Erythroblast (primary cell): ENCODE measurements at regions not wholly inside any gene's neighbourhood (a gene's known extent, or its start where the extent isn't known, plus 50 kb on each side); places are given as distances from the start of the nearest gene placed in this dataset.

Experiments
- DNase-seq, 2 experiments: peaks; one replicate each; lab custom pipeline; 2025; lab: John Stamatoyannopoulos, UW
- GATA1 ChIP-seq: IDR thresholded peaks from 2 replicates; pipeline ENCODE4 v1.6.1; 2011; ENCODE audit warnings: low read depth, mild to moderate bottlenecking, control low read depth, low read length, moderate library complexity
- POLR2A ChIP-seq: IDR thresholded peaks from 2 replicates; pipeline ENCODE4 v1.6.1; 2011; ENCODE audit warnings: mild to moderate bottlenecking, low read length

DNA sequence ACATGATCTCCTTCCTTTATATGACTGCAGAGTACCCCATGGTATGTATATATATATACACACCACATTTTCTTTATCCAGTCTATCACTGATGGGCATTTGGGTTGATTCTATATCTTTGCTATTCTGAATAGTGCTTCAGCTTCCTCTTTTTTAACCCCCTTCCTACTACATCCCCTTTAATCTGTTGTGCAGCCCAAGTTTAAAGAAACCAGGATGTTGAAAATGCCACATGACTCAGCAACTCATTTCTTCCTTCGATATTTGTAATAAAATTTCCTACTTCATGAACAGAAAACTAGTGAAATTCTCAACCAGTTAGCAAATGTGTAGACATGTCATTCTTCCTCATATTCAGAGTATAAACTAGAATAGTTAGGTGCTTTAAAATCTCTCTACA lies 1245.7 kb upstream of the SORCS1 start:
- DNase-seq = peak; percentile 15 to 17
- no peak for TF ChIP-seq GATA1
- no peak for TF ChIP-seq POLR2A

DNA sequence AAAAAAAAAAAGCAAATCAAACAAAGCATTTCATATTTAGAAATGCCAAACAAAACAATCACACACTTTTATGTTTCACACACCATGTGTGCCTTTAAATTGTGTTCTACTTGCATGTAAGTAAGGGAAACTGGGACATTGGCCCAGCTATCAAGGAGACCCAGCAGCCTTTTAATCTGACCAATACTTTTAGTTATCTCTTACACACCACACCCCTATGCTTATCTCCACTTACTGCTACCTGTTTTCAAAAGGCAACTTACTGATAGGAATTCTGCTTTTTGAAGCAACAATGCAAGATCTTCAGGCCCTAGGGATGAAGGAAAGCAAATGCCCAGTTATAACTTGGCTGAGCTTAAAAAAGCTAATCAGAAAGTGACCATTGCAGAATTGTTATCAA lies 1244.8 kb upstream of the SORCS1 start:
- DNase-seq = peak; percentile 44 to 85

DNA sequence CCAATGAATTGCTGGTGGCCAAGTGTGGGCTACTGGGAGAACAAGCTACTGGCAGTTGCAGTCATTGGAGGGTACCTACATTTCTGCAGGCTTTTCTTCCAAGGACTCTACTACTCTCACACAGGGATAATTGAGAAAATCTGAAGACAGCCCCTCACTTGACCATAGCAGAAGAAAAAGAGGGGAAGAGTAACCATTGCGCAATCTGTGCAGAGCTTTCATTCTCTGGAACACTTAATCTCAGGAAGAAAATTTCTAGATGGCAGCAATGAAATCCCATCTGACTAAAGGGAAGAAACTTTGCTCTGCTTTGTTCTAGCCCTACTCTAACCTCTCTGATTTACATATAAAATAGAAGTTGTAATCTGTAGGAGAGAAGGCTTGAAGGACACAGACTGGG lies 1239.6 kb upstream of the SORCS1 start:
- DNase-seq = no peak
- no peak for TF ChIP-seq GATA1
- TF ChIP-seq POLR2A = no peak

More for the DNA sequence above, 1244.8 kb upstream of the SORCS1 start:
- TF ChIP-seq GATA1 (no peak), POLR2A (no peak)

DNA sequence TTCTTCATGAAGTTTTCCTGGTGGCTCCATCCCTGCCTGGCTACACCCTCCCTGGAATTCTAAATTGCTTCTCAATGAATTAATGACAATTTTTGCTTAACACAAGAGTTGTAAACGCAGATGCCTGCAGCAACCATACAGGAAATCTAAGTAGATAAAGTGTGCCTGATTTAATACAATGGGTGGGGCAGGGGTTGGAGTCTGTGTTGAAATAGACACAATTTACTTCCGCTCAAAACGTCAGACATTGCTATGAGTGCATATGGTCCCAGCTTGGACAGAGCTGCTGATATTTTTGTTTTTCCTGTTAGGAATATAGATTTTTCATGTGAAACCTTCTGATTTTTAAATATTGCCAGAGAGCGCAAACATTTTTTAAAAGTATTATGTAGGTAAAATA lies 1235.0 kb upstream of the SORCS1 start:
- TF ChIP-seq GATA1 (no peak), POLR2A (no peak)

DNA sequence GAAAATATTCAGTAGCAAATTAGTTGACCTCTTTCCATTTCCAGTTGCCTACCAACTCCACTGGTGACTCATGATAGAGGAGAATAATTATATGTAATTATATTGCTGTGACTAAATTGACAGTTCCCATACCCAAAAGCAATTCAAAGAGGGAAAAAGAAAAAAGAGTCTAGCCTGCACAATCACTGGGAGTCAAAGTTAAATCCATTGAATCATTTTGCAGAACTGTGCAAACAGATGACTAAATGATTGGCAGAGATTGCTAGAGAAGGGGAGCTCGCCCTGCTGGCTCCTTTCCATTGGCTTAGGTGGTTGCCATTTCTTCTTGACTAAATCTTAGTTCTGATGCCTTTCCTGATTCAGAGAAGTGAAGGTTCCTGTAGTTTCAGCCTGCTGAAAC lies 1228.6 kb upstream of the SORCS1 start:
- no peak for DNase-seq
- TF ChIP-seq GATA1 = no peak
- TF ChIP-seq POLR2A = no peak

More for the DNA sequence above, 1235.0 kb upstream of the SORCS1 start:
- no peak for DNase-seq

DNA sequence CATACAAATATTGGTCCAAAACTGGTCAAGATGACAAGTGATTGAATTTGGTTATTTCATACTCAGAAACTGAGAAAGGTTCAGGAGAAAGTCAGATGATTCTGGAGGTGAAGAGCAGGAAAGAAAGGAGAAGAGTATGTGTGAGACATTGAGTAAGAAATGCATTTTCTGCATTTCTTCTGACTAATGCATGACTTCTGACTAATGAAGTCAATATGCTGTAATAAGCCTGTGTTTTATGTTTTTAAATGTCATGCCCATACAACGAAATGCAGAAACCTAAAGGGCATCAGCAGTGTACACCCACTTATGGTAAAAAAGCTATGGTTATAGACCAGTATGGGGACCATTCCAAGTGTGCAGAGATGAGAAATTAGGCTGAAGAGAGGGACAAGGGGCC lies 1227.8 kb upstream of the SORCS1 start:
- no peak for DNase-seq
- TF ChIP-seq GATA1 (no peak), POLR2A (no peak)

DNA sequence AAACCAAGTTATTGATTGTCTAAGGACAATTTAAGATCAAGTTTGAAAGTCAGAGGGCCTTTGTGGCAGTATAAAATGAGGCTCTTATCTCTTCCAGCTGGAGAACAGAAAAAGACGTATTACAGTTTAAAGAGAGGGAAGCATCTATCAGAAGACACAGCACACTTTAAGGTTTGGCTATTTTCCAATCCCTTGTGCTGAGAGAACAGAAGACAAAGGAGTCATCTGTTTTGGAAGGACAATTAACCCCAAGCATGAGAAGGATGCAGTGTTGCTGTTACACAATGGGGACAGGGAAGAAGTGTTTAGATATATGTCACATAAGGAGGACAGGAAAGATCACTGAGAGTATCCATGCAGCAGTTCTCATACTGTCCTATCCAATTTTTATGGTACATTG lies 1224.2 kb upstream of the SORCS1 start:
- TF ChIP-seq GATA1 = no peak
- TF ChIP-seq POLR2A = no peak
- DNase-seq = peak; percentile 64 to 88

DNA sequence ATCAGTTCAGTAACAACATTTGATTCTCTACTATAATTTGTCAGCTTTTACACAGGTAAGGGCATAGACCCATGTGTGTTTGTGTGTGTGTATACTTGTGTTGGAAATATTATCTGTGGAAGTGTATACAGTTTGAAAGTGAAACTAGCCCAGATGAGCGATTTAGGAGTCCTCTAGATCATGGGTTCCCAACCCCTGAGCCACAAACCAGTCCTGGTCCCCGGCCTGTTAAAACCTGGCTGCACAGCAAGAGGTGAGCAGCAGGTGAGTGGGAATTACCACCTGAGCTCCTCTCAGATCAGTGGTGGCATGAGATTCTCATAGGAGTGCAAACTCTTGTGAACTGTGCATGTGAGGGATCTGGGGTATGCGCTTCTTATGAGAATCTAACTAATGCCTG lies 1221.5 kb upstream of the SORCS1 start:
- peak in 1 of 2 experiments; percentile 16 for DNase-seq
- TF ChIP-seq POLR2A (no peak), GATA1 (no peak)

DNA sequence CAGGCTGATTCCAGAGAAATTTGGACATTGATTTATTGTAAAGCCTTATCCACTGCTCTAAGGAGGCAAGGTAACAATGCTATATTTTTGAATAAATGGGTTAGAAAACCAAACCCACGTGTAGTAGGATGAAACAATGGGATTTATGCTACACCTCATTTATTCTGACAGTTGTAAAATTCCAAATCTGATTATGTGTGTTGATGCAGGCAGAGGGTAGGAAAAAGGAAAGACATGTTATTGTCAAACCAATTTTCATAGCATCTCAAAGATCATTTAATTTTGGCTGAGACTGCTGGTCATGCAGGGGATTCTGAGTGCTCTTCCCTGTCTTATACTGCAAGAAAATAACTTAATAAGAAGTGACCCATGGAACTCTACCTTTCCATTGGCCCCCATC lies 1219.9 kb upstream of the SORCS1 start:
- DNase-seq = no peak
- TF ChIP-seq POLR2A (no peak), GATA1 (no peak)

DNA sequence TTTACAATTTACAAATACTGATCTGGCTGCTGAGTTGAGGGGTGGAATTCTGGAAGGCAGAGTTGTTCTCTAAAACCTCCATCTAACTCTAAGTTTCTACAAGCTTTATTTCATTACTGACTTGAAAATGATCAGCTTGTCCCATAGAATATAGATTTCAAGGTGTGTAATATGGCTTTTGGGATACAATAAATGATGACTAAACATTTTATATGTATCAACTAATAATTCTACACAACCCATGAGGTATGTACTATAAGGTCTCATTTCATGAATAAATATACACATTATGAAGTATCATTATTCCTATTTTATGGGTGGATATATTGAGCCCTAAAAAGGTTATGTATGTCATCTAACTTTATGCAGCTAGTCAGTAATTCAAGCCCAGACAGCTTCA lies 1214.3 kb upstream of the SORCS1 start:
- TF ChIP-seq GATA1 = no peak
- no peak for TF ChIP-seq POLR2A

DNA sequence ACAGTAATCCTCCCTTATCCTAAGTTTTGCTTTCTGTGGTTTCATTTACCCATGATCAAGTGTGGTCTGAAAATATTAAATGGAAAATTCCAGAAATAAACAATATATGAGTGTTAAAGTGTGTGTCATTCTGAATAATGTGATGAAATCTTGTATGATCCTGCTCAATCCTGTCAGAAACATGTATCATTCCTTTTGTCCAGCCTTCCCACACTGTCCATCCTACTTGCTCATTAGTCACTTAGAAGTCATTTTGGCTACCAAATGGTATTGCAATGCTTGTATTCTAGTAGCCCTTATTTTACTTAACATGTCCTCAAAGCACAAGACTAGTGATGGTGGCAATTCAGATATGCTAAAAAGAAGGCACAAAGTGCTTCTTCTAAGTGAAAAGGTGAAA lies 1211.2 kb upstream of the SORCS1 start:
- DNase-seq = no peak
- TF ChIP-seq GATA1 = no peak
- TF ChIP-seq POLR2A = no peak

More for the DNA sequence above, 1214.3 kb upstream of the SORCS1 start:
- DNase-seq = no peak

DNA sequence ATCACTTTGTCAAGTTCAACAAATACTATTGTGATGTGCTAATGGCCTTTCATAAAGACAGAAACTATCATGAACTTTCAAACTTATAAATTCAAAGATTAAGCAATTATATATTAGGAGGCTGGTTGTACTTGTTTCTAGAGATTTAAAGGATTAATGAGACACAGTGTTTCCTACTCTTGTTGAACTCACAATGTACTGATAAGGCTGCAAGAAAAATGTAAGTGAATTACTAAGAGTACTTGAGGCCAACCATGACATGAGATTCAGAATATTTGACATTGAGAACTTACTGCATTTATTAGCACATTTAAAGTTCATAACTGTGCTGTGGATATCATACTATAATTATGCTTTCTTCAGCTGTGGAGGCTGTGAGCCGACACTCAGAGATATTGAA lies 1210.5 kb upstream of the SORCS1 start:
- TF ChIP-seq POLR2A (no peak), GATA1 (no peak)
- DNase-seq = no peak

DNA sequence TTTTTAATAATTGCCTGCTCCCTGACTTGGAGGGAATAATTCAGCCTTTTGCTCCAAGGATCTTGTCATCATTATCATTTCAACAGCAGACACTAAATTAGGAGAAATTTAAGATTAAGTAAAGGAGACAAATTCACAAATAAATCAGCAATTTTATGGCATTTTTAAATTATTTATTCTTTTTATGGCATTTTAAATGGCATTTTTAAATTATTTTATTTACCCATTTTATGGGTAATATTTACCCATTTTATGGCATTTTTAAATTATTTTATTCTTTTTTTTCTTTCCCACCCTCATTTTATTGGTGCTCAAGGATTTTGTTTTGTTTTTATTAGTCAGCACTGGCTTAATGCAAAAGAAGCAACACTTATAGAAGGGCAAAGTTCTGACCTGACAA lies 1201.0 kb upstream of the SORCS1 start:
- DNase-seq = no peak
- TF ChIP-seq GATA1 (no peak), POLR2A (no peak)

DNA sequence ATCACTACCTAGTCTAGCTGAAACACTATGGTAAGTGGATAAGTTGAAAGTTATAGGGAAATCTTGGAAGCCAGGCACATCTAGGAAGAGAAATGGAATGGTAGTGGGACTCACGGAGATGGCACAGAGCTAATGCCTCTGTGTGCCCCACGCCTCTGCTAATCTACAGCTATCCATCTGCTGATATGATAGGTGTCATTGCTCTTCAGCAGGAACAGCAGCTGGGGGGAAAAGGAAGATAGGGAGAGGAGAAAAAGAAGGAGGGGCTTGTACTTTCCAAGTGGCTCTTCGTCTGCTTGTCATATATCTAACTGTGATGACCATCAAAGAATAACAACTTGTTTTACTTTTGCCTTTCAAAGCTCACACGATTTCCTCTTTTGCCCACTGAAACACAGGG lies 1199.1 kb upstream of the SORCS1 start:
- no peak for TF ChIP-seq POLR2A
- TF ChIP-seq GATA1 = no peak
- peak; percentile 52 to 85 for DNase-seq

DNA sequence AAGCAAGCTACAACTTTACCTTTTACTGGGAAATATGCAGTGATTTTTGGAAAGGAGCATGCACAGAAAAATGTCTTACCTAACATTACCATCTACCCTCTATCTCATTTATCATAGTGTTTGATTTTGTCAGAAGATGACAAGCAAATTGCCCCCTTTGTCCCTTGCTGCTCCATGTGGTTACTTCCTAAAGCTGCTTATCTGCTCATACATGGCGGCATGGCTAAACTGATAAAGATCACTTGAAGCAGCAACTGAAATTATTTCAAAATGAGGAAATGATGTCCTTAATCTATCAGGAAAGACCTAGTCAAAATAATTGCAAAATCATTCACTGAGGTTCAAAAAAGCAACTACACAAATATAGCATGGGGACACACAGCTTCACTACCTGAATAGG lies 1198.5 kb upstream of the SORCS1 start:
- DNase-seq = peak; percentile 50 to 84
- no peak for TF ChIP-seq POLR2A
- no peak for TF ChIP-seq GATA1

DNA sequence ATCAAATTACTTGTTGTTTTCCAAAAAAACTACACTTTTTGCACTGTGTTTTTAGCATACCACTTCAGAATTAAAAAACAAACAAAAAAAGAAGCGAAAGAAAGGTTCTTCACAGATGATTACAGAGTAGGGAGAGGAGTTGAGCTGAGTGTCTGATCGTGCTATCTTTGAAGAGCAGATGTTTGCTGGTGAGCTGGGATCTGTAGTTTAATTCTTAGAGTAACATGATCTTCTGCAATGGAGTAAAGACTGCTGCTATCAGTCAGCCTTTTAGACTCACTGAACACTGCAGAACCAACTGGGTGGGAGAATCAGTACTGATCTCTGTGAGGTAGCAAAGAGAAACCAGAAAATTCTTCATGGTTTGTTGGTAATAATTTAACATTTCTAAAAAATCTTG lies 1197.8 kb upstream of the SORCS1 start:
- DNase-seq = peak; percentile 79 to 92
- TF ChIP-seq POLR2A (no peak), GATA1 (no peak)

DNA sequence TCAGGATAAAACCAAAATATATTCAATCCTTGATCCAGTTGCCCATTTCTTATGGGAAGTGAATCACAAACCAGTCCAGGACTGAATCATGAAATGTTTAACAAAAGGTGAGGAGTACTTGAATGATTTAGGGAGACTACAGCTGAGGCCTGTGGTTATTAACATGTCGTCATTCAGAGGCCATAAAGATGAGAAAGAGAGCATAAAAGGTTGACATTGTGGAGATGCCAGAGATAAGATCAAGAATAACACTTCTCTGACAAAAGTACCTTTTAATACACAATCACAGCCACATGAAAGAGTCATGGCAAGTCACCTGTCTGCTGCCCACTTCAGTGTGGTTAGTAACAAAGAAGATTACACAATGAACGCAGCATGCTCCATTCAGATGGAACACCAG lies 1195.7 kb upstream of the SORCS1 start:
- peak in 1 of 2 experiments; percentile 11 for DNase-seq
- TF ChIP-seq POLR2A (no peak), GATA1 (no peak)
